Activated B cell treated with CpG ODN at 0.5 μM for 24 hours (primary cell): ENCODE measurements at regions not wholly inside any gene's neighbourhood (a gene's known extent, or its start where the extent isn't known, plus 50 kb on each side); places are given as distances from the start of the nearest gene placed in this dataset.

Experiments used
- ATAC-seq: fragments of 200-7000 bp; cut with Tn5 transposase; one replicate; pipeline ENCODE4 v1.10.0; 2021; ENCODE audit warnings: low read depth, mild to moderate bottlenecking, moderate library complexity
- CTCF ChIA-PET: fragments of 350-600 bp; sonication (Branson Sonifier 250); formaldehyde crosslinking; loops from one replicate; lab custom pipeline; 2021; ENCODE audit warnings: antibody characterized with exemption; lab: Charles Lee
- POLR2A ChIA-PET: fragments of 350-600 bp; sonication (Branson Sonifier 250); formaldehyde crosslinking; loops from one replicate; lab custom pipeline; 2021; ENCODE audit warnings: antibody characterized with exemption; lab: Charles Lee
- DNase-seq: peaks from one replicate; pipeline ENCODE4 v3.0.0; 2022
- H3K27ac Mint-ChIP-seq: one replicate; pipeline ENCODE4 v1.8.0; 2020; ENCODE audit warnings: mixed read lengths
- H3K27me3 Mint-ChIP-seq: one replicate; pipeline ENCODE4 v1.8.0; 2021; ENCODE audit warnings: mixed read lengths
- H3K36me3 Mint-ChIP-seq: one replicate; pipeline ENCODE4 v1.8.0; 2021; ENCODE audit warnings: low read depth, mixed read lengths
- H3K4me1 Mint-ChIP-seq: one replicate; pipeline ENCODE4 v1.8.0; 2021; ENCODE audit warnings: mixed read lengths
- H3K4me3 Mint-ChIP-seq: one replicate; pipeline ENCODE4 v1.8.0; 2020; ENCODE audit warnings: mild to moderate bottlenecking, mixed read lengths
- H3K9me3 Mint-ChIP-seq: one replicate; pipeline ENCODE4 v1.8.0; 2020; ENCODE audit warnings: mixed read lengths
- intact Hi-C: fragments of 100-400 bp; cut with micrococcal nuclease; formaldehyde crosslinking; loops from one replicate; pipeline ENCODE4 v1.15.1; 2024
- TF ChIP-seq, protein P1 (sequence below): fragments of 200-600 bp; IDR thresholded peaks from one replicate; pipeline ENCODE4 v1.8.0; 2022; ENCODE audit warnings: antibody characterized with exemption, mild to moderate bottlenecking

DNA sequence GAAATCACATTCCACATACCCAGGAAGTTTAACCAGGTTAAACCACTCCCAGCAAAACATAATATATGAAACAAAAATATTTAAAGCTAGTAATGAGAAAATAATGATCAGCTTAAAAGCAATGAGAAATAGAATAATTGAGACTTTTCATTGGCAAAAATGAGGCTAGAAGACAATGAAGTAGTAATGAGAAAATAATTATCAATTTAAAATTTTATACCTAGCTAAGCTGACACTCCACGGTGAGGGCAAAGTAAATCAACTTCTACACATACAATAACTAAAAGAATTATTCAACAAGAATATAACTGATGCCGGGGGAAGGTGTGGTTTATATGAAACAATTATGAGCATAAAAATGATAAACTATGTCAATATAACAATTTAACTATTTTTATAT, 82.2 kb upstream of the TES start:
- ChIA-PET CTCF (interaction anchor here (0.9 to 1.0 kb wide), 2 partner anchors 52 to 53 kb away, joined by 3 read pairs; no protein-coding TSS in a partner anchor), POLR2A (no interaction called here)
- ATAC-seq (no peak), DNase-seq (no peak)
- Mint-ChIP-seq H3K27ac (no peak overlapping the region), H3K27me3 (no peaks in the 10 kb centered on the region), H3K4me3 (no peak overlapping the region), H3K9me3 (peaks cover 7% of the 10 kb centered on the region), H3K36me3 (peaks cover 6% of the 10 kb centered on the region), H3K4me1 (no peaks in the 10 kb centered on the region)
- intact Hi-C loops, result no loop called here
- TF ChIP-seq, protein P1, sequence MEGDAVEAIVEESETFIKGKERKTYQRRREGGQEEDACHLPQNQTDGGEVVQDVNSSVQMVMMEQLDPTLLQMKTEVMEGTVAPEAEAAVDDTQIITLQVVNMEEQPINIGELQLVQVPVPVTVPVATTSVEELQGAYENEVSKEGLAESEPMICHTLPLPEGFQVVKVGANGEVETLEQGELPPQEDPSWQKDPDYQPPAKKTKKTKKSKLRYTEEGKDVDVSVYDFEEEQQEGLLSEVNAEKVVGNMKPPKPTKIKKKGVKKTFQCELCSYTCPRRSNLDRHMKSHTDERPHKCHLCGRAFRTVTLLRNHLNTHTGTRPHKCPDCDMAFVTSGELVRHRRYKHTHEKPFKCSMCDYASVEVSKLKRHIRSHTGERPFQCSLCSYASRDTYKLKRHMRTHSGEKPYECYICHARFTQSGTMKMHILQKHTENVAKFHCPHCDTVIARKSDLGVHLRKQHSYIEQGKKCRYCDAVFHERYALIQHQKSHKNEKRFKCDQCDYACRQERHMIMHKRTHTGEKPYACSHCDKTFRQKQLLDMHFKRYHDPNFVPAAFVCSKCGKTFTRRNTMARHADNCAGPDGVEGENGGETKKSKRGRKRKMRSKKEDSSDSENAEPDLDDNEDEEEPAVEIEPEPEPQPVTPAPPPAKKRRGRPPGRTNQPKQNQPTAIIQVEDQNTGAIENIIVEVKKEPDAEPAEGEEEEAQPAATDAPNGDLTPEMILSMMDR, result no peak

DNA sequence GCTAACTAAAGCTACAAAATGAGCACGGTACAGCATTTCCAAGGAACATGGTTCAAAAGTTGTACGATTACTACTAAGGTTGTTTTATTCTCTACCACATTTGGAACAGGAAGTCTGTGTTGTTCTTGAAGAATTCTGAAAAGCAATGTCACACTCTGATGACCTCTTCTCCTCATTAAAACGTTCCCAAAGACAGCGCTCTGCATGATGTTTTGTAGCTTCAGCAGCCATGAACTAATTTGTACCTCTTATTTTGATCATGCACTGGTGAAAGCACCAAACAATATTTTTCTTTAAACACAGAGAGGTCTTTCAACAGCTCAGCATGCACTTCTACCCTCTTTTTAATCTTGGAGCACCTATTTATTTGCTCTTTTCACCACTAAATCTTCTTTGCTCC, 75.0 kb upstream of the TES start:
- no peak for ATAC-seq
- TF ChIP-seq, protein P1, result no peak
- peaks cover 15% of the 10 kb centered on the region for H3K4me1 Mint-ChIP-seq

DNA sequence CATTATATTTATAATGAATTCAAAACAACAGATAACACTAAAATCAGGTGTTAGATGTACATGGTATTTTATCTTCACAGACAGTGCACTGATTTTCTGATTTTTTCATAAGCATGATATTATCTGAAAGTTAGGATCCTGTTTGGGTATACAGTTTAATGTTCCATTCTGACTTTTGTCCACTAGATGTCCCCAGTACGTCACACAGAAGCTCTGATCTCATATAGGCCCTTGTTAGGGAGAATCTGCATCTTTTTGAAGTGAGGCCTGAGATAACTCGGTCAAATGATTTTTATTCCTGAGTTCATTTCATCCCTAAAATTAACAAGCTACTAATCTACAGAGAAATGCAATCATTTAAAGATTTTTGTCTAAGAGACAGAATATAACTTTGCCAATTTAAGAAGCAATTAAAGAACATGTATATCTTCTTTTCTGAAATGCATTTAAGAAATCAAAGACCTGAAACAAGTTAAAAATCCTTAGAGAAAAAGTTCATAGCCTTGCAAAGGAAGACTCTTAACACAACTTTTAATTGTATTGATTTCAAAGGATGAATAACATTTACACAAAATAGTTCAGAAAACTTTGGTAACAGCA, 72.0 kb upstream of the TES start:
- Mint-ChIP-seq H3K27me3 (no peaks in the 10 kb centered on the region), H3K4me1 (peaks cover 33% of the 10 kb centered on the region), H3K36me3 (no peaks in the 10 kb centered on the region), H3K4me3 (no peak overlapping the region), H3K9me3 (no peaks in the 10 kb centered on the region), H3K27ac (no peak overlapping the region)
- TF ChIP-seq, protein P1, result peak; percentile 48
- DNase-seq (no peak), ATAC-seq (peak; percentile 91)
- intact Hi-C loops, result loop anchor here (1.0 to 2.0 kb wide), 9 partner anchors 12 to 671 kb away; partner anchors contain the start of gene TES
- ChIA-PET POLR2A (interaction anchor here (2.0 kb wide), 1 partner anchor 21 kb away, joined by 5 read pairs; no protein-coding TSS in a partner anchor), CTCF (interaction anchor here (0.6 to 2.5 kb wide), 22 partner anchors 13 to 454 kb away, joined by 3 to 56 read pairs (median 4); no protein-coding TSS in a partner anchor)

More for the DNA sequence above, 75.0 kb upstream of the TES start:
- Mint-ChIP-seq H3K4me3 (no peak overlapping the region), H3K27ac (no peak overlapping the region), H3K36me3 (no peaks in the 10 kb centered on the region), H3K9me3 (no peaks in the 10 kb centered on the region), H3K27me3 (no peaks in the 10 kb centered on the region)
- ChIA-PET POLR2A (no interaction called here), CTCF (interaction anchor here (0.6 to 2.9 kb wide), 9 partner anchors 17 to 456 kb away, joined by 3 to 15 read pairs (median 3); no protein-coding TSS in a partner anchor)
- intact Hi-C loops, result no loop called here
- DNase-seq, result no peak

DNA sequence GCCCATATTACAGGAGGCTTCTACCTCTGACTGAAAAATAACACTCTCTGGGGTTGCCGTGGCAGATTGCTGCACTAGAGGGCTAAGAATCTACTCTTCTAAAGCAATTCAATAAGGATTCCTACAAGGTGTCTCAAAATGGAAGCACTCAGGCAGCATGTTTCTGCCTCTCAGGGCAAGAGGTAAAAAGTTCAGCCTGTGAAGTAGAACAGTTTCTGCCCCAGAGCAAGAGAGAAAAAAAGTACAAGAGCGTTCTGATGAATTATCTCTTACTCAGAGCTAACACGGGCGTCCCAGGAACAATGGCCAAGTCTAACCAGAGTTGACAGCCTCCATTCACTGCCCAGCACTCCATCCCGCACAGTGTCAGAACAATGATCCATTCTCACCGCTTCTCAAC, 71.3 kb upstream of the TES start:
- ATAC-seq (no peak), DNase-seq (no peak)
- intact Hi-C loops, result loop anchor here (2.0 kb wide), 1 partner anchor 26 kb away; no protein-coding TSS in a partner anchor
- no peaks in the 10 kb centered on the region for H3K36me3 Mint-ChIP-seq
- H3K27me3 Mint-ChIP-seq, result no peaks in the 10 kb centered on the region
- H3K9me3 Mint-ChIP-seq, result no peaks in the 10 kb centered on the region
- no peak overlapping the region for H3K27ac Mint-ChIP-seq
- CTCF ChIA-PET, result interaction anchor here (0.6 to 2.5 kb wide), 21 partner anchors 14 to 453 kb away, joined by 3 to 56 read pairs (median 4); no protein-coding TSS in a partner anchor
- H3K4me3 Mint-ChIP-seq, result no peak overlapping the region
- TF ChIP-seq, protein P1, result no peak
- POLR2A ChIA-PET, result interaction anchor here (2.0 kb wide), 1 partner anchor 21 kb away, joined by 5 read pairs; no protein-coding TSS in a partner anchor
- peaks cover 34% of the 10 kb centered on the region for H3K4me1 Mint-ChIP-seq

DNA sequence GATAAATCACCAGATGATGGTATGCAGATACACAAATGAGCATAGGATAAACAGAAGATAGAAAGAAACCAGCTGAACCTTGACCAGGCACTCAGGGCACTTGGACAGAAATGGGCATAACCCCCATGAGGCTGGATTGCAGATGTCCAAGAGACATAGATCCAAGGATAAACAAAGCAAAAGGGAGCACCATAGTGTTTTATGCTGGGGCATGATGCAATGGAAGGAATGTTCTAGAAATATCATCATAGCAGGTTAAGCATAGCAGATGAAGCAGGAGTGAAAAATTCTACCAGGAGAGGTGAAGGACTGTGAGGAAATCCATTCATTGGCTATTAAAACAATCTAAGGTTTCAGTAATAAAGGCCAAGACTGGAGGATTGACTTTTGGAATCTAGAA, 70.5 kb upstream of the TES start:
- POLR2A ChIA-PET, result interaction anchor here (2.0 kb wide), 1 partner anchor 20 kb away, joined by 5 read pairs; no protein-coding TSS in a partner anchor
- H3K4me1 Mint-ChIP-seq, result peaks cover 42% of the 10 kb centered on the region
- CTCF ChIA-PET, result interaction anchor here (0.6 to 2.5 kb wide), 7 partner anchors 18 to 386 kb away, joined by 3 to 56 read pairs (median 11); no protein-coding TSS in a partner anchor
- H3K27me3 Mint-ChIP-seq, result no peaks in the 10 kb centered on the region
- H3K36me3 Mint-ChIP-seq, result no peaks in the 10 kb centered on the region
- DNase-seq (no peak), ATAC-seq (no peak)
- TF ChIP-seq, protein P1, result no peak
- intact Hi-C loops, result loop anchor here (2.0 kb wide), 1 partner anchor 25 kb away; no protein-coding TSS in a partner anchor
- H3K9me3 Mint-ChIP-seq, result no peaks in the 10 kb centered on the region
- H3K27ac Mint-ChIP-seq, result peak overlapping the region; percentile 4
- no peak overlapping the region for H3K4me3 Mint-ChIP-seq
